Ovary (tissue), 7 donors: ENCODE measurements at regions not wholly inside any gene's neighbourhood (a gene's known extent, or its start where the extent isn't known, plus 50 kb on each side); places are given as distances from the start of the nearest gene placed in this dataset.

Experiments used
- DNase-seq, 5 donors: peaks; one replicate each; pipeline ENCODE4 v3.0.0-alpha.2; 2019 to 2020
- H3K27ac ChIP-seq, 2 donors: fragments of 200-600 bp; one replicate each; pipeline versions ENCODE4 v1.5.1 to v1.8.0; 2019 to 2022
- H3K27me3 ChIP-seq: fragments of 200-600 bp; one replicate; pipeline ENCODE4 v1.8.0; 2022
- H3K36me3 ChIP-seq: fragments of 200-600 bp; sonication (generic); one replicate; pipeline ENCODE4 v1.5.1; 2019
- H3K4me1 ChIP-seq: one replicate; pipeline ENCODE4 v1.8.1; 2013; ENCODE audit warnings: mild to moderate bottlenecking, moderate library complexity; ENCODE audit not compliant: insufficient read depth
- H3K4me3 ChIP-seq: fragments of 200-600 bp; sonication (generic); one replicate; pipeline ENCODE4 v1.5.1; 2017
- H3K9me3 ChIP-seq, 2 donors: fragments of 200-600 bp in 1 of 2; sonication (generic) in 1 of 2; one replicate each; pipeline versions ENCODE4 v1.5.1 to v1.8.1; 2013 to 2019; ENCODE audit warnings: mild to moderate bottlenecking in 1 of 2, moderate library complexity in 1 of 2
- CTCF ChIP-seq, 3 donors: fragments of 450-650 bp in 2 of 3; fragments of 200-600 bp in 1 of 3; IDR thresholded peaks; one replicate each; pipeline versions ENCODE4 v1.5.1 to v1.8.0; 2016 to 2022; ENCODE audit warnings: antibody characterized with exemption in 3 of 3, mild to moderate bottlenecking in 1 of 3
- EP300 ChIP-seq: sonication (generic); formaldehyde crosslinking; IDR thresholded peaks from one replicate; pipeline ENCODE4 v1.6.1; 2017; ENCODE audit warnings: antibody characterized with exemption
- POLR2A ChIP-seq: fragments of 450-650 bp; IDR thresholded peaks from one replicate; pipeline ENCODE4 v1.6.1; 2017; ENCODE audit warnings: antibody characterized with exemption, mild to moderate bottlenecking, moderate library complexity
- WGBS, 3 donors: extraction: QIAGEN DNeasy Blood & Tissue Kit in 1 of 3; methylation state at CpG; one replicate each; pipeline versions ENCODE4 v1.1.5 to v1.1.7; 2013 to 2017; 5-methylcytosine and 5-hydroxymethylcytosine counted together
- intact Hi-C, 4 donors: fragments of 100-400 bp; cut with DNase I; formaldehyde crosslinking; loops; one replicate each; pipeline versions ENCODE4 v1.11.0 to v1.15.1; 2022 to 2023
- donor health status: DM: no; HTN: no; CAD: no; lungs with moderate emphysema.
- donor health status: DM: no; HTN: no; CAD: no.
- donor health status: Bipolar disorder and iron deficiency.
- donor health status: DM: no; HTN: no; CAD: no.
- donor health status: DM: yes; HTN: yes; CAD: no.

GRCh38 chr9:23079798-23080197 lies 633.2 kb downstream of the DMRTA1 start:
- Histone ChIP-seq H3K36me3 (no peaks in the 10 kb centered on the region), H3K4me3 (no peak overlapping the region), H3K27me3 (no peaks in the 10 kb centered on the region), H3K4me1 (no peaks in the 10 kb centered on the region), H3K9me3 (no peaks in the 10 kb centered on the region), H3K27ac (no peak overlapping the region)
- no peak for DNase-seq
- 58 to 78% (median 69%) methylated on average over 2 of the region's 2 CpGs for WGBS, 3 donors
- intact Hi-C loops: loop anchor here in 1 of 4 donors (10.0 kb wide), 1 partner anchor 895 kb away; no protein-coding TSS in a partner anchor
- TF ChIP-seq EP300 (no peak), POLR2A (no peak), CTCF (IDR thresholded peaks at IDR 0.05) (no peak)

DNA sequence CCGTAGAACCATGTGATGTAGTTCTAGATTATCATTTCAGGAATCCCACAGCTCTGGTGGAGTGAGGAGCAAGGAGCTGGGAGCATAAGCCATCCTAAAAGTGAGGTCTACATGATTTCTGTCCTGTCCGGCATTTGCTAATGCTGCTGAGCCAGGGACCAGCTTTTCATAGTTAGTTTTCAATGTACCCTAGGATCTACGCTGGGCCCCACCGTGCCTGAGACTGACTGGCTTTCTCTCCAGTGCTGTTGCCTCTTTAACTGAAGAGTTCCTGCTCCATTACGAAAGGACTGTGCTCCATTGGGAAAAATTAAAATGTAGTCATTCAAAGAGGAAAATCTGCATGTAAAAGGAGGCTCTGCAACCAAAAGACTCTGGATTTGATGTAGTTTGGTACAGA lies 634.8 kb downstream of the DMRTA1 start:
- 78 to 84% (median 83%) methylated on average over 5 of the region's 5 CpGs for WGBS, 3 donors
- no peaks in the 10 kb centered on the region for H3K27me3 ChIP-seq
- TF ChIP-seq EP300 (no peak), POLR2A (no peak), CTCF (IDR thresholded peaks at IDR 0.05) (no peak)
- H3K4me1 ChIP-seq: no peaks in the 10 kb centered on the region
- intact Hi-C loops: no loop called here
- no peak overlapping the region for H3K27ac ChIP-seq
- H3K4me3 ChIP-seq: no peak overlapping the region
- no peak for DNase-seq
- H3K36me3 ChIP-seq: no peaks in the 10 kb centered on the region
- no peaks in the 10 kb centered on the region for H3K9me3 ChIP-seq

- Histone ChIP-seq H3K9me3 (no peaks in the 10 kb centered on the region), H3K4me3 (no peak overlapping the region), H3K36me3 (no peaks in the 10 kb centered on the region), H3K4me1 (no peaks in the 10 kb centered on the region), H3K27me3 (no peaks in the 10 kb centered on the region), H3K27ac (no peak overlapping the region)
- intact Hi-C loops: no loop called here
- WGBS, 3 donors: 78 to 85% (median 79%) methylated on average over 5 of the region's 5 CpGs
- no peak for TF ChIP-seq CTCF (IDR thresholded peaks at IDR 0.05)
- TF ChIP-seq POLR2A: no peak
- no peak for TF ChIP-seq EP300
- no peak for DNase-seq
These were observed 642.3 kb downstream of the DMRTA1 start for GRCh38 chr9:23088932-23089364.

DNA sequence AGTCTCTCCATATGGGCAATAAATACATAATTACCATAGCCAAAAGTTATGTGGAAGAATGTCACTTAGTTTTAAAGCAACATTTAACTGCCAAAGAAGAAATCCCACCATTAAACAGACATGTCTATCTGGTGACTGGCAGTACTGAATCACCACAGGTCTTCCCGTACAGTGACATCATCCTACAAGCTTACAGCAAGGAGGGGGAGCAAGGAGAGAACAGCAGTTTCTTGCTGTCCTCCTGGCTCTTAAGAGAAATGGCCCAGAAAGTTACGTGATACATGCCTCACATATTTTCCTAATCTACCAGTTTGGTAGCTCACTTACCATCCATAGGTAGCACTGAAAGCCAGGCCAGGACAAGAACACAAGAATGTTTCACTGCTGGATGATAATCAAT lies 671.0 kb downstream of the DMRTA1 start:
- intact Hi-C loops: no loop called here
- Histone ChIP-seq H3K27me3 (no peaks in the 10 kb centered on the region), H3K9me3 (no peaks in the 10 kb centered on the region), H3K27ac (no peak overlapping the region), H3K4me3 (no peak overlapping the region), H3K4me1 (no peaks in the 10 kb centered on the region), H3K36me3 (no peaks in the 10 kb centered on the region)
- 69 to 75% (median 73%) methylated on average over 2 of the region's 2 CpGs for WGBS, 3 donors
- TF ChIP-seq EP300 (no peak), CTCF (IDR thresholded peaks at IDR 0.05) (no peak), POLR2A (no peak)
- DNase-seq: no peak
